ENCODE measurements at regions not wholly inside any gene's neighbourhood (a gene's known extent, or its start where the extent isn't known, plus 50 kb on each side); places are given as distances from the start of the nearest gene placed in this dataset.
A peak's percentile ranks its signal among the peaks of the same experiment; 100 is the strongest.

DNA sequence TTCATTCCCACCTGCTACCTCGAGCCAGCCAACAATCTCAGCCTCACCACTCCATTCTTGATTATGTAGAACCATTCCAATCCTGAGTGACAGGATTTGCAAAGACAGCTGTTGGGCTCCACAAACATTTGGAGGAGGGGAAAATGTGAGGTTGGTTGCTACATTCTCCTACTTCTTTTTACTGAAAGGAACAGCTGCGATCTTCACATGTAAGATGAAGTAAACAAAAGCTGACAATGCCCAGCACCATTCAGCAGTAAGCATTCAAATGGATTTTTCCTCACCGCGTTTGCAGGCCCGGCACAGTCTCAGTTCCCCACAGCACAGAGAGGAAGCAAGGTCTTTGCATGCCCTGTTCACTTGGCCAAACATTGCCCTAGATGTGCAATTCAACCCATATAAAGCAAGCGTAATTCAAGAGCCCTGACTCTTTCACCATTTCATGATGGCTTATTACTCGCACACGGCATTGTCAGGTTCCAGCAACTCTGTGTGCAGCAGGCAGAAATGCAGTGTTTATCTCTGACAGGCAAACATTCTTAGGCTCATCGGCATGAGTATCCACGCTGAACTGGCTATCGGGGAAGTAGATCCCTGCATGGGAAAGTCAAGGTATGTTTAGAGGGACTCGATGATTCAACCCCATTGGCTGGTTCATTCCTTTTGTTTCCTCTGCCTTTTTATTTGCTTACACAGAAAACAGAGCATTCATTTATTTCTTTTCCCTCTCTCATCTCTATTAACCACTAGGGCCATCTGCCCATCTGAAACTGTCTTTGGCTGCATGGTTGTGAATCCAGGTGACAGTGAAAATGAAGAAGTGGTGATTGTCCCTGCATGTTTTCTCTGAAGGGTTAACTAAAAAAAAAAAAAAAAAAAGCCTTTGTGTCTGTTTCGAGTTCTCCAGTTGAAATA is 236.1 kb upstream of the PLEKHG7 start:
- intact Hi-C loops (cut with micrococcal nuclease; ENCODE audit: unreplicated experiment): loop anchor here (1.0 to 5.0 kb wide), 8 partner anchors 21 to 976 kb away; partner anchors contain the start of gene UBE2N
- CTCF ChIA-PET (ENCODE audit: unreplicated experiment): interaction anchor here (1.5 to 1.6 kb wide), 2 partner anchors 19 to 104 kb away, joined by 3 to 4 read pairs; no protein-coding TSS in a partner anchor
- no TSS peak for BruUV-seq (replicated peaks)
- no peaks in the 10 kb centered on the region for H3K9me3 ChIP-seq (ENCODE audit: low read length)
- POLR2A ChIA-PET: interaction anchor here (0.9 to 10.0 kb wide), 17 partner anchors 8 to 329 kb away, joined by 3 to 238 read pairs (median 11); partner anchors contain the start of gene BTG1
- H3K4me3 ChIP-seq (ENCODE audit: low read depth, low read length, poor library complexity, severe bottlenecking): peak overlapping the region; percentile 70
- peaks cover 61% of the 10 kb centered on the region for H3K79me2 ChIP-seq (ENCODE audit: insufficient read depth, low read depth, low read length)
- H3K4me2 ChIP-seq (ENCODE audit: low read length): peak overlapping the region; percentile 91
- peak overlapping the region; percentile 98 for H3K27ac ChIP-seq (ENCODE audit: low read depth, low read length, poor library complexity, severe bottlenecking)
- peak overlapping the region; percentile 87; the same call in 1 of the 2 replicates for H2AFZ ChIP-seq (ENCODE audit: low read length)
- no peaks in the 10 kb centered on the region for H4K20me1 ChIP-seq (ENCODE audit: insufficient read depth, low read length)
- no peaks in the 10 kb centered on the region for H3K36me3 ChIP-seq (ENCODE audit: insufficient read depth, low read length)
- peak; percentile 92 for DNase-seq (ENCODE audit: low spot score)
- peaks cover 83% of the 10 kb centered on the region for H3K4me1 ChIP-seq (ENCODE audit: insufficient read depth, low read length, poor library complexity, severe bottlenecking)
- H3K9me2 ChIP-seq (ENCODE audit: insufficient read depth, low read length): no peaks in the 10 kb centered on the region
- TF ChIP-seq, protein P1, sequence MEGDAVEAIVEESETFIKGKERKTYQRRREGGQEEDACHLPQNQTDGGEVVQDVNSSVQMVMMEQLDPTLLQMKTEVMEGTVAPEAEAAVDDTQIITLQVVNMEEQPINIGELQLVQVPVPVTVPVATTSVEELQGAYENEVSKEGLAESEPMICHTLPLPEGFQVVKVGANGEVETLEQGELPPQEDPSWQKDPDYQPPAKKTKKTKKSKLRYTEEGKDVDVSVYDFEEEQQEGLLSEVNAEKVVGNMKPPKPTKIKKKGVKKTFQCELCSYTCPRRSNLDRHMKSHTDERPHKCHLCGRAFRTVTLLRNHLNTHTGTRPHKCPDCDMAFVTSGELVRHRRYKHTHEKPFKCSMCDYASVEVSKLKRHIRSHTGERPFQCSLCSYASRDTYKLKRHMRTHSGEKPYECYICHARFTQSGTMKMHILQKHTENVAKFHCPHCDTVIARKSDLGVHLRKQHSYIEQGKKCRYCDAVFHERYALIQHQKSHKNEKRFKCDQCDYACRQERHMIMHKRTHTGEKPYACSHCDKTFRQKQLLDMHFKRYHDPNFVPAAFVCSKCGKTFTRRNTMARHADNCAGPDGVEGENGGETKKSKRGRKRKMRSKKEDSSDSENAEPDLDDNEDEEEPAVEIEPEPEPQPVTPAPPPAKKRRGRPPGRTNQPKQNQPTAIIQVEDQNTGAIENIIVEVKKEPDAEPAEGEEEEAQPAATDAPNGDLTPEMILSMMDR (conservative IDR thresholded peaks at IDR 0.05; ENCODE audit: low read length): no peak; the same call in 1 of the 2 replicates
- TF ChIP-seq EZH2phosphoT487 (IDR thresholded peaks at IDR 0.05; ENCODE audit: borderline replicate concordance, low read depth, low read length): no peak

DNA sequence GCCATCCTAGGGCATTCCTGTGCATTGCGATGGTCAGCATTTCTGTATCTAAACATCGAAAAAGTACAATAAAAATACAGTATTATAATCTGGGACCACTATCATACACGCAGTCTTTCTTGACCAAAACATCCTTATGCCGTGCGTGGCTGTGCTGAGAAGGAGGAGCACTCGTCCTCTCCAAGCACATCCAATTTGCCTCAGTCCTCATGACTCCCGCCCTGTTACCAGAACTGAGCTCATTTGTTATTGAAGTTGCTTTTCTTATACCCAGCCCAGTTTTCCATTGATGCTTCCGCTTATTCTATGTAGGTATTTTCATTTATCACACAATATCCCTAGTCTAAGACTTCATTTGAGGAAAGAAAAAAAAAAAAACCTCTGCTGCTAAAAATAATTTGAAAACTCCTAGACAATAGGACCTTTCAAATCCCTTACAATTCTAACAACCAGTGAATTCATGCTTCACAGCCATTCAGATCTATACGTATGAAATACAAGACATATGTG is 236.9 kb upstream of the PLEKHG7 start:
- POLR2A ChIA-PET: interaction anchor here (0.7 to 10.0 kb wide), 23 partner anchors 8 to 654 kb away, joined by 3 to 238 read pairs (median 8); partner anchors contain the start of gene BTG1
- Histone ChIP-seq H2AFZ (ENCODE audit: low read length) (peak overlapping the region; percentile 87; the same call in 1 of the 2 replicates), H3K4me1 (ENCODE audit: insufficient read depth, low read length, poor library complexity, severe bottlenecking) (peaks cover 84% of the 10 kb centered on the region), H4K20me1 (ENCODE audit: insufficient read depth, low read length) (no peaks in the 10 kb centered on the region), H3K27ac (ENCODE audit: low read depth, low read length, poor library complexity, severe bottlenecking) (peak overlapping the region; percentile 98), H3K79me2 (ENCODE audit: insufficient read depth, low read depth, low read length) (peaks cover 55% of the 10 kb centered on the region), H3K4me3 (ENCODE audit: low read depth, low read length, poor library complexity, severe bottlenecking) (peak overlapping the region; percentile 70), H3K36me3 (ENCODE audit: insufficient read depth, low read length) (no peaks in the 10 kb centered on the region), H3K9me2 (ENCODE audit: insufficient read depth, low read length) (no peaks in the 10 kb centered on the region), H3K9me3 (ENCODE audit: low read length) (no peaks in the 10 kb centered on the region), H3K4me2 (ENCODE audit: low read length) (peak overlapping the region; percentile 91)
- no peak for TF ChIP-seq EZH2phosphoT487 (IDR thresholded peaks at IDR 0.05; ENCODE audit: borderline replicate concordance, low read depth, low read length)
- TF ChIP-seq, protein P1 (conservative IDR thresholded peaks at IDR 0.05; ENCODE audit: low read length): no peak
- CTCF ChIA-PET (ENCODE audit: unreplicated experiment): interaction anchor here (1.5 to 1.6 kb wide), 2 partner anchors 19 to 103 kb away, joined by 3 to 4 read pairs; no protein-coding TSS in a partner anchor
- peak; percentile 62 for DNase-seq (ENCODE audit: low spot score)
- BruUV-seq (replicated peaks): no TSS peak
- intact Hi-C loops (cut with micrococcal nuclease; ENCODE audit: unreplicated experiment): loop anchor here (2.0 to 5.0 kb wide), 4 partner anchors 39 to 976 kb away; partner anchors contain the start of gene UBE2N

Data from OCI-LY7 (cell line).